Stimulated activated CD4-positive, alpha-beta T cell treated with anti-CD3 and anti-CD28 coated beads, Interleukin-4, amount 100 ng/mL, for 1 hour (primary cell): ENCODE measurements at regions not wholly inside any gene's neighbourhood (a gene's known extent, or its start where the extent isn't known, plus 50 kb on each side); places are given as distances from the start of the nearest gene placed in this dataset.

Source experiments
- DNase-seq: peaks from one replicate; pipeline ENCODE4 v3.0.0-alpha.2; 2020

DNA sequence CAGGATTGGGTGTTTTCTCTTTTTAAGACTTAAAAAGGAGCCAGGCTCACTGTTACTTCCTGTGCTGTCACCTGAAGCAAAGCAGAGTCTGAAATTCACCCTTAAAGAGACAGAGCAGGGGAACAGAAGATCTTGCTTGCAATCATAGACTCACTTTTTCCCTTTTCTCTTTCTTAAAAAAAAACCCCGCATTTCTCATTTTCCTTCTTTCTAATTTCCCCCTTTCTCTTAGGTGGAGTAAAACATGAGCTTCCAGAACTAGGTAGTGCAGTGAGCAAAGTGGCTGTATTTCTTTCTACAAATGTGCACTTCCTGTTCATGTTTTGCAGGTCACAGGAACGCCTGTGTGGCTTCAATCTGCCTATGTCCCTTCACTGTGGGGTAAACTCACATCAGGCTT, 381.2 kb downstream of the LPIN1 start:
- DNase-seq, result no peak

- no peak for DNase-seq
These were observed 385.5 kb downstream of the LPIN1 start for GRCh38 chr2:12131975-12132374.

DNA sequence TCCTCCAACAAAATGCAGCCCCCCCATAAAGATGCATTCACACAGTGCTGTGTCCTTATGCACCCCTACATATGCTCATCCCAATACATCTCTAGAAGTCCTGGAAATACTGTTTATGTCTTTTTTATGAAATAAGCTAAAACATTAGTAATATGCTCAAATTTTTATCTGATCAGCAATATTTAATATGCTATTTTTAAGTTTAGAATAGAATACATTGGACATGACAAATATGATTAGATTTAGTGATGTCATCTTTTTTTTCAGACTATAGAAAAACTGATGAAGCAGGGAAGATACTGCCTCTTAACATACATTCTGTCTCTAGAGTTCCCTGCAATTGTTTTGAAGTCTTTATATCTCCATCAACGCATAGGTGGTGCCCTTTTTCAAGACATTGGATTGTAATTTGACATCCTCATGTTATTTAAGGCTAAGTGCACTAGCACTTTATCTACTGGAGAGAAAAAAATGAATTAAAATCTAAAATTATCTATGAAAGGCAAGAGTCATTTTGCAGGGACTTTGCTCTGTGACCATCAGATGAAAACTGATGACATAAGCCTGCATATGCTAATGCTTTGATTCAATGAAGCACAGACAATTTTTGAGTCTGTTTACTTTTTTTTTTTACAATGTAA, 395.3 kb downstream of the LPIN1 start:
- DNase-seq, result no peak

DNA sequence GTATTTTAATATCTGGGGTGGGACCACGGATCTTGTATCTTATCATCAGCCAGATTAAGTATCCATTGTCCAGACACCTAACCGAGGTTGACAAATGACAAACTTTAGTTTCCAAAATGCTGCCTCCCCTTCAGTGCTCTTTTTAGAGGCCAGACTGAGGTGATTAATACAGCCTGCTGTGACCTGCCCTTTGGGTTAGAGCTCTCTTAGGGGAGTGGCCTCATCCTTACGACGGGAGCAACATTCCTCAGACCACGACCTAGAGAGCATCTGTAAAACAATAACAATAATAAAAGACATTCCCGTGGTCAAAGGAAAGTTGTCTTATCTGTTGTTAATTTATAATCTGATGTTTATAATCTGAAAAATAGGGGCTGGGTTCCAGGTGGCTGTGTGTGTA, 405.3 kb downstream of the LPIN1 start:
- DNase-seq, result no peak

GRCh38 chr2:12152888-12153287, 406.5 kb downstream of the LPIN1 start:
- DNase-seq, result no peak

GRCh38 chr2:12155303-12156051, 409.0 kb downstream of the LPIN1 start:
- no peak for DNase-seq

- no peak for DNase-seq
These were observed 409.9 kb downstream of the LPIN1 start for GRCh38 chr2:12156349-12156748.

- no peak for DNase-seq
These were observed 414.7 kb downstream of the LPIN1 start for GRCh38 chr2:12161085-12161484.

- no peak for DNase-seq
These were observed 416.1 kb downstream of the LPIN1 start for GRCh38 chr2:12162269-12163247.

- DNase-seq, result no peak
These were observed 417.4 kb downstream of the LPIN1 start for GRCh38 chr2:12163866-12164265.

- no peak for DNase-seq
These were observed 418.3 kb downstream of the LPIN1 start for GRCh38 chr2:12164689-12165088.

DNA sequence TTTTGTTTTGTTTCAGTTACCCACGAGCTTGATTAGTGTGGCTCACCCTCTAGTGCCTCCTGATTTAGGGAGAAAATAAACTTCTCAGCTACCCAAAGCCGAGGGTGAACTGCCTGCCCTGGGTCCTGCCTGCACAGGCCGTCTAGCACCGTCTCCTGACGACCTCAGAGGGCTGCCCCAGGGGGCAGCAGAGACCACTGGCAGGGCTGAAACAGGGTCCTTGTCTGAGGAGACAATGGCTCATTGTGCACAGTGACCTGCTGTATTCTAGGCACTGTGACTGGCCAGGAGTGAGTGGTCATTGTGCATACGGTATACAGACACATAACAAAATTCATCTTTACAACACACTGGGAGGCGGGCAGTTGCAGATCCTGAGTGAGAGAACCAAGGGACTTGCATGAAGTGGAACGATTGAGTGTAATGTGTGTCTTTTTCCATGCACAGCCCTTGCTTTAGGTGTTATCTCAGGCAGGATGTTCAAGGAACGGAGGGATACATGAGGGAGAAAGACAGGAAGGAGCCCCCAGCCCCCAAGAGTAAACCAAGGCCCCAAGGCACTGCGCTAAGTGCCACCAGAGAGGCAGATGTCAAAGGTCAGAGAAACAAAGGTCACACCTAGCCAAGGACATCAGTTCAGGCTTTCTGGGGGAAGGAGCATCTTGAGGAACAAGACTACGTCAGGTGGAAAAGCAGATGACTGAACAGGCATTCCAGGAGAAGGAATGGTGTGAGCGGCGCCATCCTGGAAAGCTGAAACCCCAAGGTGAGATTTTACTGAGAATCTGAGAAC, 421.3 kb downstream of the LPIN1 start:
- DNase-seq, result peak; percentile 8

GRCh38 chr2:12168354-12168753, 421.9 kb downstream of the LPIN1 start:
- DNase-seq, result no peak

GRCh38 chr2:12168791-12169388, 422.5 kb downstream of the LPIN1 start:
- no peak for DNase-seq

GRCh38 chr2:12169721-12170120, 423.3 kb downstream of the LPIN1 start:
- DNase-seq, result no peak

- no peak for DNase-seq
These were observed 423.7 kb downstream of the LPIN1 start for GRCh38 chr2:12170121-12170520.

GRCh38 chr2:12173271-12173942, 427.0 kb downstream of the LPIN1 start:
- no peak for DNase-seq

DNA sequence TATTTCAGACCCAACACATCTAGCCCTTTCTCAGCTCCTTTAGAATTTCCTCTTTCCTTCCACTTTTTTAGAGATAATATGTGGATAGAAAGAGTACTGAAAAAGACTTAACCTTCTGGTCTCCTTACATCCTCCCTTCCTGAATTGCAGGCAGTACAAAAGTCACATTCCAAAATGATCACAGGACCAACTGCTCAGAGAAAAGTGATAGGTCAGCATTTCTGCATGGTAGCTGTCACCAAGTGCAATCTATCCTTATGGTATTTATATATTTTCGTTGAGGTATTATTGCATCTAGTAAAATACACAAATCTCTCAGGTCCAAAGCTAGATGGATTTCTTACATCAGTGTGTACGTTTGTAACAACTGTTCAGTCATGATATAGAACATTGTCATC, 427.5 kb downstream of the LPIN1 start:
- no peak for DNase-seq

GRCh38 chr2:12175323-12175722, 428.9 kb downstream of the LPIN1 start:
- no peak for DNase-seq

DNA sequence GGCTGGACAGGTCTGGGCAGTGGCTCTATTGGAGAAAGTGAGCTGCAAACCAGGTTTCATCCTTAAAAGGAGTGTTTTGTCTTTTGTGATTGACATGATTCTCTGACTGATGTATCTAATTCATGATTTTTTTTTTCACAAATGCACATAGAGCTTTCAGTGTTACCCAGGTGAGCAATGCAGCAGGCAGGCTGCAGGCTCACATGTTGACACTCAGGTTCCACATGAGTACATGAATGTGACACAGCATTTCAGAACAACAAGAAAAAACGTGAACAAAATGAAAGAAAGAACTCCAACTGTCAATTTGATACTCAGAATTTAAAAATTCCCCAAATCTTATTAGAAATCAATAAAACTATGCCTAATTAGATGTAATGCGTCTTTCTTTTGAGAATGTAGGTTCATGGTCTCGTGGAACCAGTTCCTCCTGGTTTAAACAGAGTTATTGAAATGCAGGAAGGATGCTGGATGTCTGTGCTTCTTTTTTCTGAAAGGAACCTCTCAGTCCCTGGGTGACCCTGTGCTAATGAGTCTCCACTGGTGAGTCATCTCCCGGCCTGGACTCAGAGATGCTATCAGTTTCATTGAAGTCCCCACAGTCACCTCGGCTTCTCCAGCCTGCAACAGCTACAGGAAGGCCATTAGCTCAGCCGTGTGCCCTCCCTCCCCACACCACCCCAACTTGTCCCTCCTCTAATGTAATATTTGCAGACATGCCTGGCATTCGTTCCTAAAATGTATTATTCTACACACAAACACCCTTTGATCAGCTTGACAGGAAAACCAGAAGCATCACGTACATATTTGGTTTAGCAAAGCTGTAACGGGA, 430.4 kb downstream of the LPIN1 start:
- DNase-seq, result no peak
